NCI-H2196 (cell line): ENCODE measurements at regions not wholly inside any gene's neighbourhood (a gene's known extent, or its start where the extent isn't known, plus 50 kb on each side); places are given as distances from the start of the nearest gene placed in this dataset.
"Not testable (repeated sequence)": the region's sequence is repeated elsewhere in the genome, so short reads cannot be mapped to it uniquely, and the experiment has no call there.

Experiments used
- DNase-seq: peaks from one replicate; lab custom pipeline; 2025; ENCODE audit not compliant: unreplicated experiment; lab: John Stamatoyannopoulos, UW

GRCh38 chr12:123062681-123063486 is 82.4 kb downstream of the ARL6IP4 start:
- no peak for DNase-seq

DNA sequence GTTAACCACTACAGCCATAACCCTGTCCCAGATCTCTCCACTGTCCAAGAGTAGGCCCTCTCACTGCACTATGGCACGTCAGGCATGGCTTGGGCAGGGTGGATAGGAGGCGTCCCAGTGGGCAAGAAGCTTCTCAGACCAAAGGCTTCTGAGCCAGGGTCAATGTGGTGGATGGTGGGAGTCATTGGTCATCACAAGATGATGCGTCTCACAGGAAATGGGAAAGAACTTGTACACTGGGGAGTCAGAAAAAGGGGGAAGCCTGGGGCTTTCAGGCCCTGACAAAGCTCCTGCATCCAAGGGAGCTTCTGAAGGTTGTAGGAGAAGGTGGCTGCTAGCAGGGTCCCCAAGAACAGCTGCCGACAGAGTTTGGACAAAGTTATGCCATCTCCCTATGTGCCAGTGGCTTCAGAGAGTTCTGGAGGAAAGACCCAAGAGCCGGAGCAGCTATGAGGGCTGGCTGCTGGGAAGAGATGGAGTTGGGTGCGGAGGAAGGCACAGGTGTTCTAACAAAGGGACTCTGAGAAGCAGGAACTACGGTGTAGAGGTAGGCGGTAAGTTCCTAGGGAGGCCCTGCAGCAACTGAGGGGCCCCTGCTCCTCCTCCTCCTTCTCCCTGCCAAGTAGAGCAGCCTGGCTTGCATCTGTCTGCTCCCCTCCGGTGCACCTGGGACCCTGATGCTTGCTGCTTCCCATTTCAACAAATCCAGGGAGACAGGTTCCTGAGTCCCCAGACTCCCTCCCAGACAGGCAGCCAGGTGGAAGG is 81.1 kb downstream of the ARL6IP4 start:
- no peak for DNase-seq

DNA sequence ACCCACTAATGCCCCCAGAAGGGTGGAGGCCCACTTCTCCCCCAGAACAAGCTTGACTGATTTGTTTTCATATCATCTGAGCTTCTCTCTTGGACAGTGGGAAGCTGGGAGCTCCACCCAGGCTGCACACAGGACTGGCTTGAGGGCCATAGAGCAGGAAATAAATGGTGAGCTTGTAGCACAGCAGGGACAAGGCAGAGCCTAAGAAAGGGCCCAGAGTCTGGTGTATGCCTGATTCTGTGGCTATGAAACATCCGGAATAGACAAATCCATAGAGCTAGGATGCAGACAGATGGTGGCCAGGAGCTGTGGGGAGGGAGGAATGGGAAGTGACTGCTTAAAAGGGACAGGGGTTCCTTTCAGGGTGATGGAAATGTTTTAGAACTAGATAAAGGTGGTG is 79.0 kb downstream of the ARL6IP4 start:
- DNase-seq: no peak

- peak; percentile 45 for DNase-seq
Observed at GRCh38 chr12:123058980-123059379, 78.5 kb downstream of the ARL6IP4 start.

DNA sequence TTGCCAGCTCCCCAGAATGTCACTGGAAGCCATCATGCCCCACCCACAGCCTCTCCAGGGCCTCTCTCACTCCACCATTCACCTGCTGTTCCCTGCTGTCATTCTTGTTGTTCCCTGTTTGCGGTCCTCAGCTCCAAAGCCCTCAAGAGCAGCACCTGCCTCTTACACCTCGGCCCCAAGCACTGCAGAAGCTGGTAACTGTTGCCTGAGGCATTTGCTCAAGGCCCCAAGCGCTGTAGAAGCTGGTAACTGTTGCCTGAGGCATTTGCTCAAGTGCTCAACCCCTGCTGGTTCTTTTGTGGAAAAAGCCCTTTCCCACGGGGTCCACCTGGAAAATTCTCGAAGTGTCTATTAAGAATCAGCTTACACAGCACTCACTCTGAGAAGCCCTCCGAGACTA is 78.0 kb downstream of the ARL6IP4 start:
- peak; percentile 61 for DNase-seq

DNA sequence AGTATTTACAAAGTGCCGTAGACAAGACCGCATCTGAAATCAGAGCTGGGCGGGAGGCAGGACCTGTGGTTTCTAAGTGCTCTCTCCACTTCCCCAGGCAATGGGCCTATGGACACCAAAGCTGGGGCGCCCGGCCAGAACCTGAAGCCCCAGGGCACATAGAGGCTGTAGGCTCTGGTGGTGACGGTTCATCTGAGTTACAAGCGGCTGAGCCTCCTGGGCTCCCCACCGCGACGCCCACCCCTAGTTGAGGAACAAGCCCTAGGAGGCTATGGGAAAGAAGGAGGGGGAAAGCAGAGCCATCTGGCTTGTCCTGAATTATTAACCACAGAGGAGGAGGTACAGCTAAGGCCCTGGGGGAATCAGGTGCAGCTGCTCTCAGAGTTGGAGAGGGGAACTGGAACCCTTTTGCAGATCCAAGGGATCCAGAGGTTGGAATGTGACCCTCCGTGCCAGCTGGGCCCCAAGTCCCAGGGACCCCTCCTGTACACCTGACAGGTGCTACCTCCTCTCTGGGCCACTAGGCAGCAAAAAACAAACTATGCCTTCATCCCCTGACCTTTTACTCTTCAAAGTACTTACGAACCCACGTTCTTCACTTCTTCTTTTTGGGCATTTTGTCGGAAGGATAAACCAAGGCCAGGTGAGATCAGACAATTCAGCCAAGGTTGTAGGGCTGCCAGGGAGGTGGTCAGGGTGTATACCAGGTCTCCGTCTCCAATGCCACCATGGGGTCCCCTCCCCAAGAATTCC is 77.2 kb downstream of the ARL6IP4 start:
- DNase-seq: peak; percentile 85

- DNase-seq: no peak
Observed at GRCh38 chr12:123056709-123057108, 76.2 kb downstream of the ARL6IP4 start.

- DNase-seq: peak; percentile 26
Observed at GRCh38 chr12:123056053-123056452, 75.6 kb downstream of the ARL6IP4 start.

GRCh38 chr12:123055281-123055766 is 74.8 kb downstream of the ARL6IP4 start:
- peak; percentile 40 for DNase-seq

- DNase-seq: no peak
Observed at GRCh38 chr12:123054371-123054770, 73.9 kb downstream of the ARL6IP4 start.

DNA sequence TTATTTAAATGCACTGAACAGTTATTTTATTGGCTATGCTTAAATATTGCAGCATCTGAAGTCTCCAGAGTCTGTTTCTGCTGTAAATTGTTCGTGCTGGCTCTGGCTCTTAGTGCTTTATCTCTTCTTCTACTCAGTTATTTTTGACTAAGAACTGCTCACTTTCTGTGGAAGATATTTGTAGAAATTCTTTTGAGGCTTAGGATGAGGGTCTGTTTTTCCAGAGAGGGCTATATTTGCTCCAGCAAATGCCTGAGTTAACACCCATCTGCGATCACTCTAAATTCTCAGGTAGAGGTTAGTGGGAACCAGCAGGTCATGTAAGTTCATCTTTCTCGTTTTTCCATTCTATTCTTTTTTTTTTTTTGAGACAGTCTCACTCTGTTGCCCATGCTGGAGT is 71.1 kb downstream of the ARL6IP4 start:
- no peak for DNase-seq

DNA sequence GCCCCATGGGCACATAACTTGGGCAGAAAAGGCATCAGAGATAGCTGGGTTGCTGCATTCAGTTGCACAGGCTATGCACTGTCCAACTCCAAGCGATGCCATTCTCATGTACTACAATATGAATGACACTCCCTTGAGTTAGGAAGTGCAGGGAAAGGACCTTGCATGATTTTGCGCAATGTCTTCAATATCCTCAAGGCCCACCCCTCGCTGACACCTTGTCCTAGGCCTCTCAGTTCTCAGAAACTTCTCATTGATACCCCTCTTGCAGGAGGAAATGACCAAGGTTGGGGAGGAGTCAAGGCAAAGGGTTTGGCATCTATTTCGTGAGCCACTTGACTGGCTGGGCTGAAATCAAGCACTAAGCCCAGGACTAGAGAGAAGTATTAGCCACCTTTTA is 70.4 kb downstream of the ARL6IP4 start:
- DNase-seq: no peak

DNA sequence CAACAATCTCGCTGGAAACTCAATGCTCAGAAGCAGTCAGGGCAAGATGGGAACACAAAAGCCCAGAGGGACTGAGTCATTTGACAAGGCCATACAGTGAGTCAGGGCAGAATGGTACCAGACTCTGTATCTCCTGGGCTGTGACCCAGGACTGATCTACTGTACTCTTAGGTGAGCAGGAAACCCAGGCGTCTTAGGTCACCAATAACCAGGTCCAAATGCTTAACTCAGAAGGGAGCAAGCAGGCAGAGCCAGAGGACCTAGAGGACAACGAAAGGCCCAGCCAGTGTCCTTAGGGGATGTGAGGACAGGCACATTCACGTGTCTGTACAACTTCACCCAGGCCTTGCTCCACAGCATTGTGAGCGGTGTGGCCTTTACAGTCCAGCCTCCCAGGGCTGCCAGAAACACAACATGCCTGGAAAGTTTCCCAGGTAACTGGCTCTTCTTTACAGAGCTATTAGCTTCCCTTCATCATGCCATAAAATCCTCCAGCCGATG is 69.9 kb downstream of the ARL6IP4 start:
- DNase-seq: no peak

DNA sequence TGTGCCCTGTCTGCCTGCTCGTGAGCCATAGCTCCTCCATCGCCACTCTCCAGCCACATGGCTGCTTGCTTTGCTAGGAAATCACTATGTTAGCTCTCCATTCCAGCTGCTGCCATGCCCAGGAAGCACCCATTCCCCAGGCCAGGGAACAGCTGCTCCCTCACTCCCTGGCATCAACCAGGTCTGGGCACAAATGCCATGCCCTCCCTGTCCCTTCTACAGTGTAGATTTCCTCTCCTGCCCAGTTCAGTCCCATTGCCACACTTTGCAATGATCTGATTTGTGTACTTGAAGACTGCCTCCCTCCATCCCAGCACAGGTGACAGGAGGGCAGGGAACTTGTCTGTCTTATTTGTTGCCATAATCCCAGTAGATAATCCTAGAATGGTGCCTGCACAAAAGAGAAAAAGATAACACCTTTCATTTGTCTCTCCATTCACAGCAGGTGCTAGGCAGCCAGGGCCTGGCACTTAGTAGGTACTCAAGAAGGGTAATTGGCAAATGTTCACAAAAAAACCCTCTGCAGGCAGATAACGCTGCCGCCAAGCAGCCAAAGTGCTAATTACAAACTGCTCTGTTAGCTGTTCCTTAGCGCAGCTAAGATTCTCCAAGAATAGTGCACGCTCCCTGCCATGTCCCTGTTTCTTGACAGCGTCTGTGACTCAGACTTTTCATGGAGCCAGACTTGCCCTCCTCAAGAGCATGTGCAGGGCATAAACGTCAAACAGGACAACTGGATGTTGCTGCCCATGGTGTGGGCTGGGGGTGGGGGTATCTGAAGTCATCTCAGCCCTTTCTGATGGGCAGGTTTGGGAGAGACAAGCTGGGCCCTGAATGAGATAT is 69.1 kb downstream of the ARL6IP4 start:
- DNase-seq: no peak

DNA sequence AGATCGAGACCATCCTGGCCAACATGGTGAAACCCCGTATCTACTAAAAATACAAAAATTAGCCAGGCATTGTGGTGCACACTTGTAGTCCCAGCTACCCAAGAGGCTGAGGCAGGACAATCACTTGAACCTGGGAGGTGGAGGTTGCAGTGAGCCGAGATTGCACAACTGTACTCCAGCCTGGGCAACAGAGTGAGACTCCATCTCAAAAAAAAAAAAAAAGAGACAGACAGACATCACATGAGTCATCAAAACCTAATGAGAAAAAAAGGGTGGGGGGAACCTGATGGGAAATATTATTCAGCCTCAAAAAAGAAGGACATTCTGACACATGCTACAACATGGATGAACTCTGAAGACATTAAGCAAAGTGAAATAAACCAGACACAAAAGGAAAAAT is 67.4 kb downstream of the ARL6IP4 start:
- DNase-seq: not testable (repeated sequence)

DNA sequence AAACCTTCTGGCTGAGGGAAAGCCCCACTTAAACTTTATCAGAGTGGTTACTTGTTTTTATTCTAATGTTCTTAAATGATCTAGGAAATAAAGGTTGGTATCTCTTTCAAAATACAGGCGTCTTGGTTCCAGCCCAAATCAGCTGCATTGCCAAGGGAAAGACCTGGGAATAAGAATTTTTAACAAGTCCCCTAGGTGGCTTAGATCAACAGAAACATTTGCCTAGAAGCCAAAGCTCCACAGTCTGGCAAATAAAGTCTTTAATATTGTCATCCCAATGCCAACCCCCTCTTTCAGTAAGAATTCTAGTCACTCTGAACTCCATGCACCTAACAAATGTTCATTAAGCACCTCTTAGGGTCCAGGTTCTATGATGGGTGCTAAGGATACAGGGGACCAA is 66.8 kb downstream of the ARL6IP4 start:
- DNase-seq: no peak

GRCh38 chr12:123046431-123046830 is 66.0 kb downstream of the ARL6IP4 start:
- DNase-seq: no peak

DNA sequence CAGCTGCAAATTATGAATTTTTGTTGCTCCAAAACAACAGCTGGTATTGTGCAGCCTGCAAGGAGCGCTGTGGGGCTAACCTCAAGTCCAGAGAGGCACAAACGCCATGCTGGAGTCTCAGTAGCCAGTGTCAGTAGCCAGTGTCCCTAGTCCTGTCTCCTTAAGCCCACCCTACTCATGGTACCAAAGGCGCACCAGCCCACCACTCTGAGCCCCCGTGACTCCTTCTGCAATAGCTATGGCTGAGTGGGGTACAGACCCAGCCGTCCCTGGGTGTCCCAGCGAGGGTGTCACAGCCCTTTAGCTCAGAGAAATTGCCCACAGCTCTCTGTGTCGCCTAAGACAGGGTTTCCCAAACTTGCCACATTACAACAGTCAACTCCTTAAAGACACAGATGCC is 65.2 kb downstream of the ARL6IP4 start:
- DNase-seq: no peak

DNA sequence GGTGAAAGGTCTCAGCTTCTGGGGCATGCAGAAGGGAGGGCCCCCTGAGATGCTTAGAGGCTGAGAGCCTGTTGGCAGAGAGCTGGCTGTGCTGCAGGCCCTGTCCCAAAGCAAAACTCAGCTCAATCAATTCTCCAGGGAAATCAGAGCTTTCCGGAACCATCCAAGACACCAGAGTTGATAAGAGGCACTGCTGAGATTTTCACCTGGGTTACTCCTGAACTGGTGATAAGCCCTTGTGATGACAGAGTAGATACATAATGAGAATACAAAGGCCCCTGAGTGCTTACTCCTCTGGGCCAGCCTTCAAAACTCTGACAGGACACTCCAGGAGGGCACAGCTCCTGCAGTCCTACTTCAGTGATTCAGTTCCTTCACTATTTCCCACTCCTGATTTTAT is 63.9 kb downstream of the ARL6IP4 start:
- no peak for DNase-seq

DNA sequence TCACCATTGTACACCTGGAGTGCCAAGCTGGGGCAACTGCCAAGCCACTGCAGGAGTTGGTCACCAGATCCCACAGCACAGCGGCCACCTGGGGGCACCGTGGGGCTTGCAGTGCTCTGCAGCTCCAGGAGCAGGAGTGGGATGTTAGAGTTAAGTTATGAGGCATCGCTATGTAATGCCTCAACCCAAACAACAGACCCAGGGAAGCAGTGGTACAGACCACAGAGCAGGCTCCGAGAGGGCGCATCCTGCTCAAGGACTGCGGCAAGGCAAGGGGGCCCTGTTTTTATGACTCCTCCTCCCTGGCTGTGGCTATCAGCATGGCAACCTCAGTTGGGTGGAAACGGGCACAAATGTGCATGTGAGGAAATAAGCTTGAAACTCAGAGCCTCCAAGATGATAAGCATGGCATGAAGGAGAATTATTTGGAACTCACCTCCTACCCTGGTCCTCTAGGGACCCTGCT is 63.1 kb downstream of the ARL6IP4 start:
- peak; percentile 67 for DNase-seq
